ENCODE measurements at regions not wholly inside any gene's neighbourhood (a gene's known extent, or its start where the extent isn't known, plus 50 kb on each side); places are given as distances from the start of the nearest gene placed in this dataset.

GRCh38 chr1:208343226-208343625 is 99.0 kb upstream of the PLXNA2 start:
- TF ChIP-seq POLR2A (IDR thresholded peaks at IDR 0.05) (no peak), EP300 (IDR thresholded peaks at IDR 0.05) (no peak)
